Lower lobe of right lung (tissue), 2 donors: ENCODE measurements at regions not wholly inside any gene's neighbourhood (a gene's known extent, or its start where the extent isn't known, plus 50 kb on each side); places are given as distances from the start of the nearest gene placed in this dataset.

Source experiments
- ATAC-seq, 2 donors: fragments of 200-7000 bp; cut with Tn5 transposase; one replicate each; pipeline ENCODE4 v1.9.1; 2020 to 2022; ENCODE audit warnings: mild to moderate bottlenecking in 2 of 2, moderate library complexity in 2 of 2
- DNase-seq: peaks from one replicate; pipeline ENCODE4 v3.0.0-alpha.2; 2020
- H3K27ac ChIP-seq: fragments of 200-600 bp; one replicate; pipeline ENCODE4 v1.8.0; 2022
- H3K27me3 ChIP-seq: fragments of 200-600 bp; one replicate; pipeline ENCODE4 v1.8.0; 2022; ENCODE audit warnings: low read depth
- H3K36me3 ChIP-seq: fragments of 200-600 bp; one replicate; pipeline ENCODE4 v1.8.0; 2022; ENCODE audit warnings: mild to moderate bottlenecking
- H3K4me1 ChIP-seq: fragments of 200-600 bp; one replicate; pipeline ENCODE4 v1.8.0; 2022
- H3K4me3 ChIP-seq: fragments of 200-600 bp; one replicate; pipeline ENCODE4 v1.8.0; 2022; ENCODE audit warnings: mild to moderate bottlenecking
- H3K9me3 ChIP-seq: fragments of 200-600 bp; one replicate; pipeline ENCODE4 v1.8.0; 2022
- CTCF ChIP-seq: fragments of 200-600 bp; IDR thresholded peaks from one replicate; pipeline ENCODE4 v1.8.0; 2022; ENCODE audit warnings: antibody characterized with exemption, mild to moderate bottlenecking
- intact Hi-C: fragments of 100-400 bp; cut with DNase I; formaldehyde crosslinking; loops from one replicate; pipeline ENCODE4 v1.11.0; 2022
- donor health status: DM: no; HTN: yes; CAD: no; lungs with severe emphysema.

- no peaks in the 10 kb centered on the region for H3K4me1 ChIP-seq
- TF ChIP-seq CTCF, result no peak
- no peaks in the 10 kb centered on the region for H3K36me3 ChIP-seq
- no peak for DNase-seq
- H3K27me3 ChIP-seq, result no peaks in the 10 kb centered on the region
- intact Hi-C loops, result no loop called here
- no peak overlapping the region for H3K27ac ChIP-seq
- no peak overlapping the region for H3K4me3 ChIP-seq
- ATAC-seq, result no peak
- no peaks in the 10 kb centered on the region for H3K9me3 ChIP-seq
Observed at GRCh38 chr4:126137782-126138170, 823.0 kb downstream of the FAT4 start.

GRCh38 chr4:126144543-126145237 is 829.9 kb downstream of the FAT4 start:
- TF ChIP-seq CTCF, result no peak
- H3K27me3 ChIP-seq, result no peaks in the 10 kb centered on the region
- H3K36me3 ChIP-seq, result no peaks in the 10 kb centered on the region
- intact Hi-C loops, result no loop called here
- H3K9me3 ChIP-seq, result no peaks in the 10 kb centered on the region
- no peak overlapping the region for H3K4me3 ChIP-seq
- DNase-seq (no peak), ATAC-seq (no peak)
- H3K27ac ChIP-seq, result no peak overlapping the region
- H3K4me1 ChIP-seq, result no peaks in the 10 kb centered on the region

- Histone ChIP-seq H3K4me1 (no peaks in the 10 kb centered on the region), H3K36me3 (no peaks in the 10 kb centered on the region), H3K9me3 (no peaks in the 10 kb centered on the region), H3K4me3 (no peak overlapping the region), H3K27ac (no peak overlapping the region), H3K27me3 (no peaks in the 10 kb centered on the region)
- no peak for TF ChIP-seq CTCF
- intact Hi-C loops, result no loop called here
- DNase-seq, result no peak
- ATAC-seq, result no peak
Observed at GRCh38 chr4:126168484-126168883, 853.7 kb downstream of the FAT4 start.

GRCh38 chr4:126172126-126172525 is 857.4 kb downstream of the FAT4 start:
- intact Hi-C loops, result no loop called here
- TF ChIP-seq CTCF, result no peak
- Histone ChIP-seq H3K4me3 (no peak overlapping the region), H3K36me3 (no peaks in the 10 kb centered on the region), H3K4me1 (no peaks in the 10 kb centered on the region), H3K9me3 (no peaks in the 10 kb centered on the region), H3K27ac (no peak overlapping the region), H3K27me3 (no peaks in the 10 kb centered on the region)
- DNase-seq, result no peak
- no peak for ATAC-seq

- no peaks in the 10 kb centered on the region for H3K27me3 ChIP-seq
- H3K27ac ChIP-seq, result no peak overlapping the region
- no peaks in the 10 kb centered on the region for H3K4me1 ChIP-seq
- DNase-seq, result no peak
- H3K36me3 ChIP-seq, result no peaks in the 10 kb centered on the region
- no peak for TF ChIP-seq CTCF
- no peak overlapping the region for H3K4me3 ChIP-seq
- intact Hi-C loops, result no loop called here
- ATAC-seq, result no peak
- no peaks in the 10 kb centered on the region for H3K9me3 ChIP-seq
Observed at GRCh38 chr4:126174627-126175026, 859.9 kb downstream of the FAT4 start.
